Activated naive CD4-positive, alpha-beta T cell treated with anti-CD3 and anti-CD28 coated beads, Interleukin-2, amount 50 U/mL, for 24 hours (primary cell): ENCODE measurements at regions not wholly inside any gene's neighbourhood (a gene's known extent, or its start where the extent isn't known, plus 50 kb on each side); places are given as distances from the start of the nearest gene placed in this dataset.

Source experiments
- H3K27ac Mint-ChIP-seq: one replicate; pipeline ENCODE4 v1.8.0; 2021; ENCODE audit warnings: mild to moderate bottlenecking, mixed read lengths
- H3K27me3 Mint-ChIP-seq: one replicate; pipeline ENCODE4 v1.8.0; 2021; ENCODE audit warnings: mixed read lengths
- H3K36me3 Mint-ChIP-seq: one replicate; pipeline ENCODE4 v1.8.0; 2021; ENCODE audit warnings: mixed read lengths
- H3K4me1 Mint-ChIP-seq: one replicate; pipeline ENCODE4 v1.8.0; 2021; ENCODE audit warnings: mixed read lengths
- H3K4me3 Mint-ChIP-seq: one replicate; pipeline ENCODE4 v1.8.0; 2021; ENCODE audit warnings: mild to moderate bottlenecking, mixed read lengths
- H3K9me3 Mint-ChIP-seq: one replicate; pipeline ENCODE4 v1.8.0; 2021; ENCODE audit warnings: mixed read lengths

DNA sequence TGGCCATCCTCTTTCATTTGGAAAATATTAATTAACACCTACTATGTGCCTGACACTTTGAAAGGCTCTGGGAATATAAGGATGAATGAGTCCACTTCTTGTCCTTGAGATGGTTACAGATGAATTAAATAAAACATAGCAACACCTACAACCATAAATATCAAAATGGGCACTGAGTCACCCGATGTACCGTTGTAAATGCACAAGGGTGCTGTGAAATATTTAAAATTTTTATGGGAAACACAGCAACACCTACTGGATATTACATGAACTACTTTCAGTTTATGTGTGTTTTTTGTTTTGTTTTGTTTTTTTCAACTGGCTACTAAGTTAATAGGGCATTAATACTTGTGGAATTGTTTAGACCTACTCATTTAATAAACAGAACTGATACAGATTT, 239.0 kb upstream of the NAALADL2 start:
- Mint-ChIP-seq H3K4me3 (no peak overlapping the region), H3K27me3 (no peaks in the 10 kb centered on the region), H3K4me1 (no peaks in the 10 kb centered on the region), H3K27ac (no peak overlapping the region), H3K9me3 (no peaks in the 10 kb centered on the region), H3K36me3 (no peaks in the 10 kb centered on the region)

DNA sequence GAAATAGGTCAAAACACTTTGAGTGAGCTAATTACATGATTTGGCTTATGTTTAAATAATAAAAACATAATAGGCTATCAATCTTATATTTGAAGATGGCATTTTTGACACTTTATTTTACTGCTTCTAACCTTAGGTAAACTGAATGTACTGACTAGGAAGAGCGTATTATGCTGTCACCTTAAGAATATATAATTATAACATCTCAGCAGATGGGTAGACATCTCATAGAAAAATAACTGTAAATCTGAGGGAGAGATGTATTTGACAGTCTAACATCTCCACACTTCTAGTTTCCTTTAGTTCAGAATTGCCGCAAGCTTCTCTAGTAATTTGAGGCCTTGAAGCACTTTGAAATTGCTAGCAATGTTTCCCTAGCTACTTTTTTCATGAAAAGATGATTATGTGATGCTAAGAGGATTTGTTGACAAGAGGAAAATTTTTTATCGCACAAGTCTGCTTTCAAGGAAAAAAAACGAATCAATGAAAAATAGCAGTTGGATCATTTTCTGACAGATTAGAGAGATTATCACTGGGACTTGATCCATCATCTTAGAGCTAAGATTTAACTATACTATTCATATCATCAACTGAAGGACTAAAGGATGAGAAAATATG, 238.2 kb upstream of the NAALADL2 start:
- Mint-ChIP-seq H3K27me3 (no peaks in the 10 kb centered on the region), H3K27ac (no peak overlapping the region), H3K9me3 (no peaks in the 10 kb centered on the region), H3K4me3 (no peak overlapping the region), H3K4me1 (no peaks in the 10 kb centered on the region), H3K36me3 (no peaks in the 10 kb centered on the region)

DNA sequence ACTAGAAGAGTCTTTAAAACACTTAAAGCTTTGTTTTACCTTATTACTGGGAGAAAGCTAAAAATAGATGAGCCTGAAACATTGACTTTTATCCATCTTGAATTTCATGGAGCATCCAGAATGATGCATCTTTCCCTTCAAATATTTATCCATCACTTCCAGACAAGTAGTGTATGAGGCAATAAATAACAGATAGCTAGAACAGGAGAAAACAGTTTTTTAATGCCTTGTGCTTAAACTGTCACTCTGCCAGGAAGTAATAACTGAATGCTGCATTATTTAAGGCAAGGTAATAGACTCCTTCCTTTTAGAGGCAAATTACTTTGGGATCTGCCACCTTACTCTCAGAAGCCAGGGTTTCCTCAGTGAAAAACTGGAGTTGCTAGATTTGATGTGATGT, 225.8 kb upstream of the NAALADL2 start:
- Mint-ChIP-seq H3K36me3 (no peaks in the 10 kb centered on the region), H3K27ac (no peak overlapping the region), H3K27me3 (no peaks in the 10 kb centered on the region), H3K4me1 (no peaks in the 10 kb centered on the region), H3K4me3 (no peak overlapping the region), H3K9me3 (peaks cover 11% of the 10 kb centered on the region)

DNA sequence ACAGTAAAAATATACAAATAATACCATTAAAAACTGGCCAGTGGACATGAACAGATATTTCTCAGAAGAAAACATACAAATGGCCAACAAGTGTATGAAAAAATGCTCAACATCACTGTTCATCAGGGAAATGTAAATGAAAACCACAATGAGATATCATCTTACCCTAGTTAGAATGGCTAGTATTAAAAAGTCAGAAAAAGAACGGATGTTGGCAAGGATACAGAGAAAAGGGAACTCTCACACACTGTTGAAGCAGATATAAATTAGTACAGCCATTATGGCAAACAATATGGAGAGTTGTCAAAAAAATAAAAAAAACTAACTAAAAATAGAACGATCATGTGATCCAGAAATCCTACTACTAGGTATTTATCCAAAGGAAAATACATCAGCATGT, 222.7 kb upstream of the NAALADL2 start:
- H3K27me3 Mint-ChIP-seq, result no peaks in the 10 kb centered on the region
- no peak overlapping the region for H3K27ac Mint-ChIP-seq
- no peak overlapping the region for H3K4me3 Mint-ChIP-seq
- H3K4me1 Mint-ChIP-seq, result no peaks in the 10 kb centered on the region
- no peaks in the 10 kb centered on the region for H3K36me3 Mint-ChIP-seq
- peaks cover 6% of the 10 kb centered on the region for H3K9me3 Mint-ChIP-seq

- H3K4me3 Mint-ChIP-seq, result no peak overlapping the region
These were observed 219.7 kb upstream of the NAALADL2 start for GRCh38 chr3:174639406-174639805.

DNA sequence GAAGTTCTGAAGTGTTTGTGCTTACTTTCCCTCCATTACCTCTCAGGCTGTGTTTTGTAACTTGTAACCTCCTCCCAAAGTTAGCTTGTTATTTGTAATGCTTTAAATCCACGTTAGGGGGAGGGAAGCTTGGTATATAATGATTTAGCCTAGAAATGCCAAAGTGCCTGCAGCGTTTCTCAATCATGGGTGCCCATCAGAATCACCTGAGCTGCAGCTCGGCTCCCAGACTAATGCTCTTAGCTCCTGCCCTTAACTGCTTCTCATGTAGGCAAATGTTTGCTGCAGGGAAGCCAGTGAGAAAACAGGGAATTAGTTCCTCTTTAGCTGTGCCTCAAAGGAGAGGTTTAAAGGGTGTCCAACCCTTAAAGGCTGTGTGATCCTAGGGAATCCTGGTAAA, 219.2 kb upstream of the NAALADL2 start:
- Mint-ChIP-seq H3K27ac (no peak overlapping the region), H3K27me3 (no peaks in the 10 kb centered on the region), H3K4me3 (no peak overlapping the region), H3K9me3 (peaks cover 6% of the 10 kb centered on the region), H3K36me3 (no peaks in the 10 kb centered on the region), H3K4me1 (no peaks in the 10 kb centered on the region)

More at GRCh38 chr3:174639406-174639805, 219.7 kb upstream of the NAALADL2 start:
- no peaks in the 10 kb centered on the region for H3K4me1 Mint-ChIP-seq
- peaks cover 6% of the 10 kb centered on the region for H3K9me3 Mint-ChIP-seq
- no peaks in the 10 kb centered on the region for H3K27me3 Mint-ChIP-seq
- H3K36me3 Mint-ChIP-seq, result no peaks in the 10 kb centered on the region
- H3K27ac Mint-ChIP-seq, result no peak overlapping the region

DNA sequence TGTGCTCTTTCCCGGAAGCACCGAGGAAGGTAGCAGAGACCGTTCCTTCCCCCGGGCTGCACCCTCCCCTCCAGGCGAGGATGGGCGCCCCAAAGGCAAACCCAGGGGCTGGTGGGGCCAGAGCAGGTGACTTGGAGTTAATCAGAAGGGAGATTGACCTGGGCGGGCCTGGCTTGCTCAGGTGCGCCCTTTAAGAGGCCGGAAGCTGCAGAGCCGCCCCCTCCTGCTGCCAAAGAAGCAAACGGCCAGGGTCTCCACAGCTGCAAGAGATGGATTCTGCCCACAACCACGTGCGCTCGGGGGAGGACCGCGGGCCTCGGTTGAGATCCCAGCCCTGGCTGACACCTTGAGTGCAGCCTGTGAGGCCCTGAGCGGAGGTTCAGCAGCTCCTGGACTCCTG, 218.2 kb upstream of the NAALADL2 start:
- H3K9me3 Mint-ChIP-seq, result peaks cover 5% of the 10 kb centered on the region
- no peaks in the 10 kb centered on the region for H3K27me3 Mint-ChIP-seq
- H3K36me3 Mint-ChIP-seq, result no peaks in the 10 kb centered on the region
- H3K4me1 Mint-ChIP-seq, result no peaks in the 10 kb centered on the region
- no peak overlapping the region for H3K27ac Mint-ChIP-seq
- H3K4me3 Mint-ChIP-seq, result no peak overlapping the region

- Mint-ChIP-seq H3K4me3 (no peak overlapping the region), H3K36me3 (no peaks in the 10 kb centered on the region), H3K27ac (no peak overlapping the region), H3K27me3 (no peaks in the 10 kb centered on the region), H3K4me1 (no peaks in the 10 kb centered on the region), H3K9me3 (no peaks in the 10 kb centered on the region)
These were observed 214.8 kb upstream of the NAALADL2 start for GRCh38 chr3:174644287-174644686.

- Mint-ChIP-seq H3K36me3 (no peaks in the 10 kb centered on the region), H3K27me3 (no peaks in the 10 kb centered on the region), H3K9me3 (no peaks in the 10 kb centered on the region), H3K4me1 (no peaks in the 10 kb centered on the region), H3K4me3 (no peak overlapping the region), H3K27ac (no peak overlapping the region)
These were observed 207.2 kb upstream of the NAALADL2 start for GRCh38 chr3:174651951-174652350.

DNA sequence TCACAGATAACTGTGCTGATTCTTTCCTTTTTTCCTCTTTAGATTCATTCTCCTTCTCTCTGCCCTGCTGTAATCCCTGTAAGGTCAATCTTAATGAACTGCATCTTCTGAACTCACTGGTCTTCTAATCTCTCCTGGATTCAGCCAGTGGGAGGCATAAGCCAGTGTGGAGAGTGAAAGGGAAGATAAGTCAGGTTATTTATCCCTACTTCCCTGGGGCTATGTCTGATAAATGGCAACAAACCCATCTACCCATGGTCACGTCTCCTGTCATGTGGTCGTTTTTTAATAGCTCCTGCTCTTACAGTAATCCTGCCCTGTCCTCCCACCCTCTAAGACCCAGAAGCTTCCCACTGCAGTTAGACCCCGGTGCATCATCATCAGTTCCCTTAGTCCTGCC, 199.6 kb upstream of the NAALADL2 start:
- Mint-ChIP-seq H3K36me3 (no peaks in the 10 kb centered on the region), H3K9me3 (no peaks in the 10 kb centered on the region), H3K4me1 (no peaks in the 10 kb centered on the region), H3K27ac (no peak overlapping the region), H3K27me3 (no peaks in the 10 kb centered on the region), H3K4me3 (no peak overlapping the region)

GRCh38 chr3:174662653-174663052, 196.5 kb upstream of the NAALADL2 start:
- no peak overlapping the region for H3K4me3 Mint-ChIP-seq
- peaks cover 7% of the 10 kb centered on the region for H3K9me3 Mint-ChIP-seq
- no peaks in the 10 kb centered on the region for H3K36me3 Mint-ChIP-seq
- H3K4me1 Mint-ChIP-seq, result no peaks in the 10 kb centered on the region
- no peaks in the 10 kb centered on the region for H3K27me3 Mint-ChIP-seq
- H3K27ac Mint-ChIP-seq, result no peak overlapping the region

DNA sequence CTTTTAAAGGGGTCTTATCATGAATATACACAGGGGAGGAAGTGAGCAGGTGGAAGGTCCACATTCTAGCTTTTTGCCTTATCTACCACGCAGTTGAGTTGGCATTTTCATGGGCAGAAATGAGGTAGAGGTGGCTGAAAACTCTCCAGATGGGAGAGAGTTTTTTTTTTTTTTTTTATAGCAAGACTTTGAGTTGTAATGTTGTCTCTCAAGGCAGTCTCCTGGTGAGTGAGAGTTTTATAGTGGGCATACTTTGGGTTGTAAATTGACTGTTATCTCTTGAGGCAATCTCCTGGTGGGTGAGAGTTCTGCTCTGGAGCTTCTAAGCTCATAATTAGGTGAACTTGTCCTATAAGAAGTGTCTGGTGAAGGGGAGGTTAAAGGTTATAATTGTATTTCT, 191.7 kb upstream of the NAALADL2 start:
- Mint-ChIP-seq H3K27me3 (no peaks in the 10 kb centered on the region), H3K9me3 (peaks cover 11% of the 10 kb centered on the region), H3K36me3 (no peaks in the 10 kb centered on the region)

DNA sequence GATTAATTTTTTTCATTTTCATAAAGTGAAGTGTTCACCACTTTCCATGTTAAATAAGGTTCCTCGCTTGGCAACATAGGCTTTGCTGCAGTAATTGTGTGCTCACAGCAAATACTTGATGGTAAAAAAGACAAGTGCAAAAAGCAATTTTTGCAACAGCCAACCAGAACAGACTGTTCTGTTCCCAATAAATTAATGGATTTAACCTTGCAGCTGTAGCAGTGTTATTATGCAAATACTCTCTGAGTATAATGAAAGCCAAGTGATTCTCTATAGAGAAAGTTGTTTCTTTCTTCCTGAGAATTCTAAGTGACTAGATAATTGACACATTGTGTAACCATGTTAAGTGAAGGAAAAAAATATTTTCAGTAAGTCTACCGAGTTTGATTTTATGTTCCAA, 183.7 kb upstream of the NAALADL2 start:
- no peaks in the 10 kb centered on the region for H3K27me3 Mint-ChIP-seq
- no peak overlapping the region for H3K4me3 Mint-ChIP-seq
- H3K4me1 Mint-ChIP-seq, result no peaks in the 10 kb centered on the region
- no peak overlapping the region for H3K27ac Mint-ChIP-seq
- H3K9me3 Mint-ChIP-seq, result peaks cover 4% of the 10 kb centered on the region
- H3K36me3 Mint-ChIP-seq, result no peaks in the 10 kb centered on the region

More for the DNA sequence above, 191.7 kb upstream of the NAALADL2 start:
- Mint-ChIP-seq H3K27ac (no peak overlapping the region), H3K4me3 (no peak overlapping the region), H3K4me1 (no peaks in the 10 kb centered on the region)

GRCh38 chr3:174681784-174682183, 177.3 kb upstream of the NAALADL2 start:
- Mint-ChIP-seq H3K9me3 (peaks cover 11% of the 10 kb centered on the region), H3K27ac (no peak overlapping the region), H3K27me3 (no peaks in the 10 kb centered on the region), H3K4me1 (no peaks in the 10 kb centered on the region), H3K36me3 (no peaks in the 10 kb centered on the region), H3K4me3 (no peak overlapping the region)

DNA sequence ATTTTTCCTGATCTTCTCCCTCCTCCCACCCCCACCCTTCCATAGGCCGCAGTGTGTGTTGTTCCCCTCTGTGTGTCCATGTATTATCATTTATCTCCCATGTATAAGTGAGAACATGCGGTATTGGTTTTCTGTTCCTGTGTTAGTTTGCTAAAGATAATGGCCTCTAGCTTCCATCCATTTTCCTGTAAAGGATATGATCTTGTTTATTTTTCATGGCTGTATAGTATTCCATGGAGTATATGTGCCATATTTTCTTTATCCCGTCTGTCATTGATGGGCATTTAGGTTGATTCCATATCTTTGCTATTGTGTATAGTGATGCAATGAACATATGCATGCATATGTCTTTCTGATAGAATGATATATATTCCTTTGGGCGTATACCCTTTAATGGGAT, 173.3 kb upstream of the NAALADL2 start:
- Mint-ChIP-seq H3K9me3 (peaks cover 11% of the 10 kb centered on the region), H3K4me1 (no peaks in the 10 kb centered on the region), H3K4me3 (no peak overlapping the region), H3K27ac (no peak overlapping the region), H3K36me3 (no peaks in the 10 kb centered on the region), H3K27me3 (no peaks in the 10 kb centered on the region)

DNA sequence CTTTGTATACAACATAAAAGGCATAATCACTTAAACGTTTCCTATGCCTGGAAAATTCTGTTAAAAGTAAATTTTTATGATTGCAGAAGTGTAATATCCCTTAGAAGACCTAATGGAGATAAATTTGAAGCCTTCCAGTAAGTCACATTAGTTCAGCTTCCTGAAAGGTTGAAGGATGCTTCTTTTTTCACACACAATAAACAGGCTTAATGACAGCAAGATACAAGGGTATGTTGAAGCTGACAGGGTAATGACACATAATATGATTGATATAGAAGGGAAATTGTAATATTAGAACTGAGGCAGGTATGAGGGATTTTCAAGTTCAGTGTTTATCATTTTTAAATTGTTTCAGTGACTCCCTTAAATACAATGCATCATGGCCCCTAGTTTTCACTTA, 161.8 kb upstream of the NAALADL2 start:
- Mint-ChIP-seq H3K27me3 (no peaks in the 10 kb centered on the region), H3K27ac (no peak overlapping the region), H3K36me3 (no peaks in the 10 kb centered on the region), H3K4me3 (no peak overlapping the region), H3K9me3 (no peaks in the 10 kb centered on the region), H3K4me1 (no peaks in the 10 kb centered on the region)

DNA sequence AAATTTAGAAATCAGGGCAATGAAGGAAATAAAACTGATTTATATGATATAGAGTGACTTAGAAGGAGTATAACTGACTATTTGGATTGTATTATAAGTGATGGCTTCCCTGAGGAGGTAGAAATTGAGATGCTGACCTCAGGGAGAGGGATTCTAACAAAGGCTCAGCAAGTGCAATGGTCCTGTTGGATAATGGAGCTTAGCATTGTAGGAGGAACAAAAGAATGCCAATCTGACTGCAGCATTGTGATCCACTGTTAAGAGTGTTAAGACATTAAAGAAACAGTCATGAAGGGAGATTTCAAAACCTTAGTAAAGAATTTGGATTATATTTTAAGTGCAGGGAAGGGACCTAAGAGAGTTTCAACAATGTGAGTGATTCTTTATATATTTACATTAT, 158.4 kb upstream of the NAALADL2 start:
- no peak overlapping the region for H3K4me3 Mint-ChIP-seq
- H3K4me1 Mint-ChIP-seq, result no peaks in the 10 kb centered on the region
- no peaks in the 10 kb centered on the region for H3K27me3 Mint-ChIP-seq
- H3K36me3 Mint-ChIP-seq, result no peaks in the 10 kb centered on the region
- no peak overlapping the region for H3K27ac Mint-ChIP-seq
- H3K9me3 Mint-ChIP-seq, result no peaks in the 10 kb centered on the region
